Lower leg skin (tissue), 4 donors: ENCODE measurements at regions not wholly inside any gene's neighbourhood (a gene's known extent, or its start where the extent isn't known, plus 50 kb on each side); places are given as distances from the start of the nearest gene placed in this dataset.

Experiments
- DNase-seq, 2 donors: peaks; one replicate each; pipeline ENCODE4 v3.0.0-alpha.2; 2019; ENCODE audit warnings: low spot score in 2 of 2
- H3K4me3 ChIP-seq: fragments of 200-600 bp; sonication (generic); 2 replicates; pipeline ENCODE4 v1.5.1; 2017; ENCODE audit warnings: mild to moderate bottlenecking, low read depth; ENCODE audit not compliant: poor library complexity, severe bottlenecking
- POLR2A ChIP-seq, 2 donors: fragments of 450-650 bp; IDR thresholded peaks; one replicate each; pipeline ENCODE4 v1.6.1; 2016 to 2017; ENCODE audit warnings: antibody characterized with exemption in 2 of 2, mild to moderate bottlenecking in 1 of 2, moderate library complexity in 1 of 2
- WGBS, 2 donors: methylation state at CpG; one replicate each; pipeline ENCODE4 v1.1.5; 2018; 5-methylcytosine and 5-hydroxymethylcytosine counted together
- intact Hi-C: fragments of 100-400 bp; cut with DNase I; formaldehyde crosslinking; loops from one replicate; pipeline ENCODE4 v1.15.0; 2023; ENCODE audit warnings: low total_unique reads
- TF ChIP-seq, protein P1 (sequence below), 3 donors: fragments of 450-650 bp; IDR thresholded peaks; one replicate each; pipeline ENCODE4 v1.5.1; 2016; ENCODE audit warnings: antibody characterized with exemption in 3 of 3, mild to moderate bottlenecking in 3 of 3, moderate library complexity in 2 of 3

DNA sequence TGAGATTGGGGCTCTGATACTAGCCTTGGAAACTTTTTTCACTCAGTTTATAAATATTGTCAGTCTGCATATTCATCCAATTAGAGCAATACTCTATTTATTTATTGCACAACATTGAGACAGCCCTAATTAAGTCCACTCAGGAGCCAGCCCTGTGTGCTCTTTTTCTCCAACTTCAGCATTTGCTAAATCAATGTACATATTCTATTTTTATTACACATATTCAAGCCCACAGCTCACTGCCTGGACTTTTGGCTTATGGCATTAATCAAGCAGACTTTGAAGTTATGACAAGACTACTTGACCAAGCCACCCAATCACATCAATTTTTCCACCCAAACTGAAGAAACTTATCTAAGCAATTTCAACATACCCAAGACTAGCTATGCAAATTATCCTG is 215.5 kb downstream of the RPS4Y2 start:
- TF ChIP-seq, protein P1, sequence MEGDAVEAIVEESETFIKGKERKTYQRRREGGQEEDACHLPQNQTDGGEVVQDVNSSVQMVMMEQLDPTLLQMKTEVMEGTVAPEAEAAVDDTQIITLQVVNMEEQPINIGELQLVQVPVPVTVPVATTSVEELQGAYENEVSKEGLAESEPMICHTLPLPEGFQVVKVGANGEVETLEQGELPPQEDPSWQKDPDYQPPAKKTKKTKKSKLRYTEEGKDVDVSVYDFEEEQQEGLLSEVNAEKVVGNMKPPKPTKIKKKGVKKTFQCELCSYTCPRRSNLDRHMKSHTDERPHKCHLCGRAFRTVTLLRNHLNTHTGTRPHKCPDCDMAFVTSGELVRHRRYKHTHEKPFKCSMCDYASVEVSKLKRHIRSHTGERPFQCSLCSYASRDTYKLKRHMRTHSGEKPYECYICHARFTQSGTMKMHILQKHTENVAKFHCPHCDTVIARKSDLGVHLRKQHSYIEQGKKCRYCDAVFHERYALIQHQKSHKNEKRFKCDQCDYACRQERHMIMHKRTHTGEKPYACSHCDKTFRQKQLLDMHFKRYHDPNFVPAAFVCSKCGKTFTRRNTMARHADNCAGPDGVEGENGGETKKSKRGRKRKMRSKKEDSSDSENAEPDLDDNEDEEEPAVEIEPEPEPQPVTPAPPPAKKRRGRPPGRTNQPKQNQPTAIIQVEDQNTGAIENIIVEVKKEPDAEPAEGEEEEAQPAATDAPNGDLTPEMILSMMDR (IDR thresholded peaks at IDR 0.05) = no peak
- no peak for TF ChIP-seq POLR2A (IDR thresholded peaks at IDR 0.05)

DNA sequence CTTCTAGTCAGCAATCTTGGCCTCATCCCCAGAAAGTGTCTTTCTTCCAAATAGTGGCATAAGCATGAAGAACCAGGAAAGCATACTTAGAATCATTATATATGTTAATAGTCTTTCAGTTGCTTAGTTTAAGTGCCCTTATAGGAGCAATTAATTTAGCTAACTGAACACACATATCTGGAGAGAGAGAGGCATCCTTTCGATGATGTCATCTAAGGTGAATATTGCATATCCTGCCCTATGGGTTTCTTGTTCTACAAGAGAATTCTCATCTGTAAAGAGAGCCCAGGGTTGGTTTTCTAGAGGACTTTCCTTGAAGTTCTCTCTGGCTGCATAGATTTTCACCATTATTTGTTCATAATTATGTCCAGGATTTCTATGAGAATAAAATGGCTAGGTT is 230.1 kb downstream of the RPS4Y2 start:
- 50% methylated on average over 1 of the region's 1 CpG; no CpG with 5 or more reads in 1 of the 2 donors for WGBS, 2 donors
- intact Hi-C loops = no loop called here
- no peak for TF ChIP-seq POLR2A (IDR thresholded peaks at IDR 0.05)
- TF ChIP-seq, protein P1 (IDR thresholded peaks at IDR 0.05) = no peak

More for the DNA sequence above, 215.5 kb downstream of the RPS4Y2 start:
- intact Hi-C loops = no loop called here
- no peak overlapping the region for H3K4me3 ChIP-seq
- DNase-seq = no peak

DNA sequence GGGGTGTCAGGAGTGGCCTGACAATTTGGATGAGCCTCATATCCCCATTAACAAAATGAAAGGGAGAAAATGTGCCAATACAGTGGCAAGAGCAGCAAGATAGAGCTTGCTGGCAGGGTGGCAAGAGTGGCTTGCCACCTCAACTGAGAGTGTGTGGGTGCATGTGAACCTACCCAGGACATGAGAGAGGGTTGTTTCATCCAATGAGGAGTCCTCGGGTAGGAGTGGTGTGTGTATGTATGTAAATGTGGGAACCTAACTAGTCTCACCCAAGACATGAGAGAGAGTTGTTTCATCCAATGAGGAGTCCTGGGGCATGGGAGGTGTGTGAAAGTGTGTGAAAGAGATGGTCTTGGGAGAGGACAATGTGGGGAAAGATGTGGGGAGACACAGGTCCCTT is 234.2 kb downstream of the RPS4Y2 start:
- no peak for DNase-seq
- no peak overlapping the region for H3K4me3 ChIP-seq
- intact Hi-C loops = no loop called here
- TF ChIP-seq POLR2A (IDR thresholded peaks at IDR 0.05) = no peak
- TF ChIP-seq, protein P1 (IDR thresholded peaks at IDR 0.05) = no peak
- WGBS, 2 donors = 64% methylated on average over 1 of the region's 1 CpG; no CpG with 5 or more reads in 1 of the 2 donors

More for the DNA sequence above, 230.1 kb downstream of the RPS4Y2 start:
- DNase-seq = no peak
- no peak overlapping the region for H3K4me3 ChIP-seq

DNA sequence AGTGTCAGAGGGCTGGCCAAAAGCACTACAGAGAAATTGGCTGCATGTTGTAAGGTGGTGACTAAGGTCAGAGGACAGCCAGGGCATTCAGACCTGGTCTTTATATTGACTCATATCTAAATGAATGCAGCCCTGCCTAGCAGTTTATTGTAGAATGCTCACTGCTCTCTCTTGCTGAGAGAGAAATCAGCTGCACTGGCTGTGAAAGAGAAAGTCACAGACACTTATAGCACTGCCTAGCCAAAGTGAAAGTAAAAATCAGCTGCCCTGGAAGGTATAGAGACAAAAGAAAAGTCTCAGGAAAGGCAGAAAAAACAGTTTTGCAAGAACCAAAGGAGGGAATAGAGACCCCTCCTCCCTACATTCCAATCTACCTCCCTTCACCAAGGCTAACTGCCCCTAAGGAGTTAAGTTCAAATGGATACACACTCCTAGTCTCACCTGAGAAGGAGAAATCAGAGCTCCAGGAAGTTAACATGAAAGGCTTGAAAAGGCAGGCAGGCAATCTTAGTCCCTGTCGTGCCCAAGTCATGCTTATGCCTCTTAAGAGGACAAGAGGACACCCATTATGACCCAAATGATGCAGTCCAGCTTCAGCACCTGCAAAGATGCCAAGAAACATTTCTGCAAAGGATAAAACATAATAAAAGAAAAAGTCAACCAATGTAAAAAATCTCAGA is 235.1 kb downstream of the RPS4Y2 start:
- WGBS, 2 donors = 0% methylated on average over 1 of the region's 1 CpG; no CpG with 5 or more reads in 1 of the 2 donors
- H3K4me3 ChIP-seq = no peak overlapping the region
- DNase-seq = no peak
- intact Hi-C loops = no loop called here
- TF ChIP-seq, protein P1 (IDR thresholded peaks at IDR 0.05) = no peak
- no peak for TF ChIP-seq POLR2A (IDR thresholded peaks at IDR 0.05)

DNA sequence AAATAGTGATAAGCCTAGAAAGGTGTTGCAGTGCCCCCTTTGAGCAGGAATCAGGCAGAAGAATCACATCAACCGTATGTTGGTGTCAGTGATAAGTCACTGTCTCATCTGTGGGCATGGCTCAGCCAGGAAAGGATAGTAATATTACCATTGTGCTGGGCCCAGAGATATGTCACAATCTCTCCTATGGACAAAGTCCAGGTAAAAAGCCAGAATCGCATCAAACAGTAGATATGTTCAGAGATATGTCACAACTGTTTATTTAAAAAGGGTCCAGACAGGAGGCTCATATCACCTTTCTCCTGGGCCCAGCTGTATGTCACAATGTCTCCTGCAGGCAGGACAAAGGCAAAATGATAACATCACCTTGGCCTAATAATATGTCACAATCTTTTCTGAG is 241.4 kb downstream of the RPS4Y2 start:
- WGBS, 2 donors = 68% methylated on average over 2 of the region's 2 CpGs; no CpG with 5 or more reads in 1 of the 2 donors
- H3K4me3 ChIP-seq = no peak overlapping the region
- no peak for DNase-seq
- TF ChIP-seq POLR2A (IDR thresholded peaks at IDR 0.05) = no peak
- TF ChIP-seq, protein P1 (IDR thresholded peaks at IDR 0.05) = no peak
- intact Hi-C loops = no loop called here

DNA sequence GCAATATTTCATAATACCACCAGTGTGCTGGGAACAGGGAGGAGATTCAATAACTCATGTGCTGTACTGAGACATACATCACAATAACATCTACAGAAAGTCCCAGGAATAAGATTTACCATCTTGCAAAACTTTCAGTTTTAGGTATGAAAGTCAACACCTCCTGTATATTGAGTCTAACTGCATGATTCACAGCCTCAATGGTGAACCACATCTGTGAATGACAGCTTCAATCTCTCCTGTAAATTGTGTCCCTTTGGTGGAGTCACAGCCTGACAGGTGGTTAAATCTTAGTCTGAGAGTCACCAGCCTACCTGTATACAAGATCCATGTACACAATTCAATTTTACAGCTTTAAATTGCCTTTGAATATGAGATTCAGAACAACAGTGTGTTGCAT is 242.1 kb downstream of the RPS4Y2 start:
- intact Hi-C loops = no loop called here
- H3K4me3 ChIP-seq = no peak overlapping the region
- no peak for TF ChIP-seq POLR2A (IDR thresholded peaks at IDR 0.05)
- TF ChIP-seq, protein P1 (IDR thresholded peaks at IDR 0.05) = no peak
- DNase-seq = no peak
